B cell (primary cell): ENCODE measurements at regions not wholly inside any gene's neighbourhood (a gene's known extent, or its start where the extent isn't known, plus 50 kb on each side); places are given as distances from the start of the nearest gene placed in this dataset.
"Not testable (repeated sequence)": the region's sequence is repeated elsewhere in the genome, so short reads cannot be mapped to it uniquely, and the experiment has no call there.

ENCODE experiments used
- ATAC-seq: fragments of 200-7000 bp; cut with Tn5 transposase; one replicate; pipeline ENCODE4 v1.10.0; 2021; ENCODE audit warnings: low read depth, mild to moderate bottlenecking, moderate number of reproducible peaks, moderate library complexity
- CTCF ChIA-PET: fragments of 350-600 bp; sonication (Branson Sonifier 250); formaldehyde crosslinking; loops from one replicate; lab custom pipeline; 2021; ENCODE audit warnings: antibody characterized with exemption, inconsistent platforms; lab: Charles Lee
- POLR2A ChIA-PET: fragments of 350-600 bp; sonication (Branson Sonifier 250); formaldehyde crosslinking; loops from one replicate; lab custom pipeline; 2021; ENCODE audit warnings: antibody characterized with exemption; lab: Charles Lee
- DNase-seq: peaks from one replicate; pipeline ENCODE4 v3.0.0; 2013
- H2AFZ ChIP-seq: 2 replicates; pipeline ENCODE4 v1.6.1; 2012; ENCODE audit warnings: mild to moderate bottlenecking, low read depth, low read length; ENCODE audit not compliant: insufficient read depth, poor library complexity, severe bottlenecking
- H3K27ac ChIP-seq, 2 donors: 1 replicate in 1 of 2; 2 replicates in 1 of 2; pipeline ENCODE4 v1.5.1; 2012 to 2013; ENCODE audit warnings: low read length in 2 of 2, mild to moderate bottlenecking in 2 of 2, moderate library complexity in 1 of 2
- H3K27me3 ChIP-seq, 4 experiments: fragments of 200-600 bp in 1 of 4; sonication (generic) in 1 of 4; replicated peaks in 1 of 4; 1 replicate in 2 of 4; 2 replicates in 2 of 4; pipeline versions ENCODE4 v1.6.1 to v1.7.0; 2013 to 2016; ENCODE audit warnings: low read length in 3 of 4, mild to moderate bottlenecking in 2 of 4, mixed read lengths in 1 of 4, moderate library complexity in 1 of 4; ENCODE audit not compliant: insufficient read depth in 4 of 4, control insufficient read depth in 3 of 4; ENCODE audit errors: control extremely low read depth in 1 of 4
- H3K36me3 ChIP-seq, 2 experiments: replicated peaks in 1 of 2; 1 replicate in 1 of 2; 2 replicates in 1 of 2; pipeline versions ENCODE4 v1.6.1 to v1.7.1; 2013; ENCODE audit warnings: low read length in 1 of 2; ENCODE audit not compliant: insufficient read depth in 2 of 2, control insufficient read depth in 1 of 2; ENCODE audit errors: control extremely low read depth in 1 of 2, extremely low read depth in 1 of 2
- H3K4me1 ChIP-seq, 2 donors: fragments of 200-600 bp in 1 of 2; sonication (generic) in 1 of 2; 1 replicate in 1 of 2; 2 replicates in 1 of 2; pipeline versions ENCODE4 v1.5.1 to v1.6.1; 2013 to 2017; ENCODE audit warnings: low read length in 2 of 2; ENCODE audit not compliant: control insufficient read depth in 2 of 2, insufficient read depth in 2 of 2
- H3K4me2 ChIP-seq: replicated peaks from 2 replicates; pipeline ENCODE3; 2012; ENCODE audit warnings: mild to moderate bottlenecking, low read depth, low read length; ENCODE audit not compliant: poor library complexity, severe bottlenecking
- H3K4me3 ChIP-seq, 5 experiments: fragments of 200-600 bp in 1 of 5; sonication (generic) in 1 of 5; 1 replicate in 3 of 5; 2 replicates in 2 of 5; pipeline versions ENCODE4 v1.5.1 to v1.7.0; 2011 to 2016; ENCODE audit warnings: low read length in 4 of 5, mild to moderate bottlenecking in 4 of 5, low read depth in 2 of 5, control low read depth in 1 of 5, moderate library complexity in 1 of 5; ENCODE audit not compliant: insufficient read depth in 1 of 5; ENCODE audit errors: control extremely low read depth in 1 of 5, extremely low read depth in 1 of 5
- H3K79me2 ChIP-seq: fragments of 200-600 bp; sonication (generic); one replicate; pipeline ENCODE4 v1.6.0; 2016; ENCODE audit warnings: low read length; ENCODE audit not compliant: control insufficient read depth, insufficient read depth
- H3K9ac ChIP-seq: fragments of 200-600 bp; sonication (generic); 2 replicates; pipeline ENCODE4 v1.6.1; 2017; ENCODE audit warnings: mild to moderate bottlenecking, low read length, moderate library complexity
- H3K9me3 ChIP-seq, 3 donors: one replicate each; pipeline versions ENCODE4 v1.6.1 to v1.7.1; 2013; ENCODE audit warnings: low read length in 2 of 3; ENCODE audit not compliant: control insufficient read depth in 2 of 3, insufficient read depth in 1 of 3; ENCODE audit errors: control extremely low read depth in 1 of 3
- H4K20me1 ChIP-seq: 2 replicates; pipeline ENCODE4 v1.6.0; 2012; ENCODE audit warnings: mild to moderate bottlenecking, low read length; ENCODE audit not compliant: insufficient read depth, control insufficient read depth, poor library complexity, severe bottlenecking
- H3K27ac Mint-ChIP-seq: one replicate; pipeline ENCODE4 v1.8.0; 2021; ENCODE audit warnings: mixed read lengths
- H3K27me3 Mint-ChIP-seq: one replicate; pipeline ENCODE4 v1.8.0; 2021; ENCODE audit warnings: mixed read lengths
- H3K4me1 Mint-ChIP-seq: one replicate; pipeline ENCODE4 v1.8.0; 2021; ENCODE audit warnings: mixed read lengths
- H3K4me3 Mint-ChIP-seq: one replicate; pipeline ENCODE4 v1.8.0; 2021; ENCODE audit warnings: mixed read lengths
- H3K9me3 Mint-ChIP-seq: one replicate; pipeline ENCODE4 v1.8.0; 2022; ENCODE audit warnings: mixed read lengths; ENCODE audit not compliant: insufficient read depth
- EZH2 ChIP-seq: IDR thresholded peaks from 2 replicates; pipeline ENCODE4 v1.6.1; 2012; ENCODE audit warnings: borderline replicate concordance, low read depth, mild to moderate bottlenecking, moderate library complexity, low read length; ENCODE audit not compliant: insufficient read depth, poor library complexity, severe bottlenecking
- WGBS: methylation state at CpG from one replicate; pipeline ENCODE4 v1.1.5; 2013; ENCODE audit warnings: missing lambda C conversion rate; ENCODE audit not compliant: insufficient coverage; 5-methylcytosine and 5-hydroxymethylcytosine counted together
- intact Hi-C: fragments of 100-400 bp; cut with micrococcal nuclease; formaldehyde crosslinking; loops from one replicate; pipeline ENCODE4 v1.10.0; 2022
- TF ChIP-seq, protein P1 (sequence below): fragments of 200-600 bp; IDR thresholded peaks from one replicate; pipeline ENCODE4 v1.8.0; 2022; ENCODE audit warnings: antibody characterized with exemption, mild to moderate bottlenecking

GRCh38 chr13:31556376-31556775, 182.9 kb upstream of the RXFP2 start:
- Histone ChIP-seq H3K4me2 (no peak overlapping the region), H3K27ac (no peak overlapping the region), H4K20me1 (no peaks in the 10 kb centered on the region), H3K9me3 (no peaks in the 10 kb centered on the region), H3K4me1 (no peaks in the 10 kb centered on the region), H3K4me3 (no peak overlapping the region), H3K36me3 (no peaks in the 10 kb centered on the region), H3K79me2 (no peaks in the 10 kb centered on the region), H3K9ac (no peak overlapping the region), H2AFZ (no peak overlapping the region), H3K27me3 (no peaks in the 10 kb centered on the region)
- ChIA-PET POLR2A (no interaction called here), CTCF (no interaction called here)
- 86% methylated on average over 3 of the region's 5 CpGs for WGBS
- Mint-ChIP-seq H3K27me3 (peaks cover 8% of the 10 kb centered on the region), H3K4me1 (no peaks in the 10 kb centered on the region), H3K9me3 (no peaks in the 10 kb centered on the region), H3K27ac (no peak overlapping the region), H3K4me3 (no peak overlapping the region)
- intact Hi-C loops, result no loop called here
- DNase-seq (no peak), ATAC-seq (no peak)
- TF ChIP-seq, protein P1, sequence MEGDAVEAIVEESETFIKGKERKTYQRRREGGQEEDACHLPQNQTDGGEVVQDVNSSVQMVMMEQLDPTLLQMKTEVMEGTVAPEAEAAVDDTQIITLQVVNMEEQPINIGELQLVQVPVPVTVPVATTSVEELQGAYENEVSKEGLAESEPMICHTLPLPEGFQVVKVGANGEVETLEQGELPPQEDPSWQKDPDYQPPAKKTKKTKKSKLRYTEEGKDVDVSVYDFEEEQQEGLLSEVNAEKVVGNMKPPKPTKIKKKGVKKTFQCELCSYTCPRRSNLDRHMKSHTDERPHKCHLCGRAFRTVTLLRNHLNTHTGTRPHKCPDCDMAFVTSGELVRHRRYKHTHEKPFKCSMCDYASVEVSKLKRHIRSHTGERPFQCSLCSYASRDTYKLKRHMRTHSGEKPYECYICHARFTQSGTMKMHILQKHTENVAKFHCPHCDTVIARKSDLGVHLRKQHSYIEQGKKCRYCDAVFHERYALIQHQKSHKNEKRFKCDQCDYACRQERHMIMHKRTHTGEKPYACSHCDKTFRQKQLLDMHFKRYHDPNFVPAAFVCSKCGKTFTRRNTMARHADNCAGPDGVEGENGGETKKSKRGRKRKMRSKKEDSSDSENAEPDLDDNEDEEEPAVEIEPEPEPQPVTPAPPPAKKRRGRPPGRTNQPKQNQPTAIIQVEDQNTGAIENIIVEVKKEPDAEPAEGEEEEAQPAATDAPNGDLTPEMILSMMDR, result no peak
- no peak for TF ChIP-seq EZH2

DNA sequence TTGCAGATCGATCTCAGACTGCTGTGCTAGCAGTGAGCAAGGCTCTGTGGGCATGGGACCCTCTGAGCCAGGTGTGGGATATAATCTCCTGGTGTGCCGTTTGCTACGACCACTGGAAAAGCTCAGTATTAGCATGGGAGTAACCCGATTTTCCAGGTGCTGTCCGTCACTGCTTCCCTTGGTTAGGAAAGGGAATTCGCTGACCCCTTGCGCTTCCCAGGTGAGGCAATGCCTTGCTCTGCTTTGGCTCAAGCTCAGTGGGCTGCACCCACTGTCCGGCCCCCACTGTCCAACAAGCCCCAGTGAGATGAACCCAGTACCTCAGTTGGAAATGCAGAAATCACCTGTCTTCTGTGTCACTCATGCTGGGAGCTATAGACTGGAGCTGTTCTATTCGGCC, 155.1 kb upstream of the RXFP2 start:
- H3K36me3 ChIP-seq, CTCF ChIA-PET, H4K20me1 ChIP-seq, ATAC-seq, H3K4me2 ChIP-seq, H3K27ac ChIP-seq, H3K4me1 Mint-ChIP-seq, H3K4me1 ChIP-seq, H3K27ac Mint-ChIP-seq, H3K4me3 Mint-ChIP-seq, H3K27me3 ChIP-seq, H3K9me3 Mint-ChIP-seq, H3K27me3 Mint-ChIP-seq, POLR2A ChIA-PET, H3K79me2 ChIP-seq, H3K4me3 ChIP-seq, H2AFZ ChIP-seq, H3K9ac ChIP-seq, DNase-seq, intact Hi-C loops: not testable (repeated sequence)
- 95% methylated on average over 8 of the region's 9 CpGs for WGBS
- peaks cover 0 to 15% (median 1%) of the 10 kb centered on the region in 3 donors for H3K9me3 ChIP-seq
